Smooth muscle cell of the brain vasculature (primary cell): ENCODE measurements at regions not wholly inside any gene's neighbourhood (a gene's known extent, or its start where the extent isn't known, plus 50 kb on each side); places are given as distances from the start of the nearest gene placed in this dataset.

Source experiments
- DNase-seq: peaks from one replicate; pipeline ENCODE4 v3.0.0-alpha.2; 2012; ENCODE audit warnings: low read depth, low spot score

GRCh38 chr2:126467367-126468054, 188.4 kb upstream of the GYPC start:
- DNase-seq = no peak

- no peak for DNase-seq
Observed at GRCh38 chr2:126475031-126475430, 180.9 kb upstream of the GYPC start.

GRCh38 chr2:126476691-126477090, 179.3 kb upstream of the GYPC start:
- no peak for DNase-seq

- no peak for DNase-seq
Observed at GRCh38 chr2:126480033-126480432, 175.9 kb upstream of the GYPC start.

- DNase-seq = no peak
Observed at GRCh38 chr2:126482582-126483464, 173.1 kb upstream of the GYPC start.

GRCh38 chr2:126494593-126494992, 161.4 kb upstream of the GYPC start:
- DNase-seq = no peak

GRCh38 chr2:126495189-126495588, 160.8 kb upstream of the GYPC start:
- no peak for DNase-seq

GRCh38 chr2:126496493-126496892, 159.5 kb upstream of the GYPC start:
- DNase-seq = no peak

GRCh38 chr2:126503476-126503875, 152.5 kb upstream of the GYPC start:
- no peak for DNase-seq

- no peak for DNase-seq
Observed at GRCh38 chr2:126504949-126505348, 151.0 kb upstream of the GYPC start.

GRCh38 chr2:126506786-126507185, 149.2 kb upstream of the GYPC start:
- DNase-seq = no peak

GRCh38 chr2:126507425-126507911, 148.5 kb upstream of the GYPC start:
- DNase-seq = no peak

- no peak for DNase-seq
Observed at GRCh38 chr2:126510356-126510755, 145.6 kb upstream of the GYPC start.

- DNase-seq = no peak
Observed at GRCh38 chr2:126510960-126511359, 145.0 kb upstream of the GYPC start.

- no peak for DNase-seq
Observed at GRCh38 chr2:126512026-126512425, 143.9 kb upstream of the GYPC start.

- no peak for DNase-seq
Observed at GRCh38 chr2:126513033-126513432, 142.9 kb upstream of the GYPC start.

- no peak for DNase-seq
Observed at GRCh38 chr2:126515471-126515870, 140.5 kb upstream of the GYPC start.

GRCh38 chr2:126518196-126518595, 137.8 kb upstream of the GYPC start:
- DNase-seq = no peak

- DNase-seq = peak; percentile 24
Observed at GRCh38 chr2:126527836-126528490, 128.0 kb upstream of the GYPC start.

- no peak for DNase-seq
Observed at GRCh38 chr2:126531029-126531428, 124.9 kb upstream of the GYPC start.

- no peak for DNase-seq
Observed at GRCh38 chr2:126534478-126534877, 121.5 kb upstream of the GYPC start.

GRCh38 chr2:126535408-126535807, 120.5 kb upstream of the GYPC start:
- DNase-seq = no peak
